HG02642 (cell line): ENCODE measurements at regions not wholly inside any gene's neighbourhood (a gene's known extent, or its start where the extent isn't known, plus 50 kb on each side); places are given as distances from the start of the nearest gene placed in this dataset.

Experiments used
- ATAC-seq: cut with Tn5 transposase; IDR thresholded peaks from one replicate; pipeline ENCODE4 v1.9.1; 2021; ENCODE audit warnings: mild to moderate bottlenecking; ENCODE audit not compliant: unreplicated experiment, poor library complexity

GRCh38 chr9:87346061-87346665 lies 151.5 kb upstream of the DAPK1 start:
- no peak for ATAC-seq

- ATAC-seq: no peak
These were observed 146.8 kb upstream of the DAPK1 start for GRCh38 chr9:87350915-87351314.

DNA sequence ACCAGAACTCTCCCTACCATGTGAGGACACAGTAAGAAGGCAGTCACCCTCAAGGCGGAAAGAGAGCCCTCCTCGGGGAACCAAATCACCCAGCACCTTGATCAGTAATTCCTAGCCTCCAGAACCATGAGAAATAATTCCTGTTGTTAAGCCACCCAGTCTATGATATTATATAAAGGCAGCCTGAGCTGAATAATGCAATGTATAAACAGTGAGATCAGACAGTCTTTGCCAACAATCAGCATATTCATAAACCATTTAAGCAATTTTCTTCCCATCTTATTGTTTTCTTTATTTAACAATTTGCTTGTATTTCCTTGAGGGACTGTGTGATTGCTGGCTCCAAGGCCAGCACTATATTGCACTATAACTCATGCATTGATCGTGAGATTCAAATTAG lies 144.4 kb upstream of the DAPK1 start:
- no peak for ATAC-seq

DNA sequence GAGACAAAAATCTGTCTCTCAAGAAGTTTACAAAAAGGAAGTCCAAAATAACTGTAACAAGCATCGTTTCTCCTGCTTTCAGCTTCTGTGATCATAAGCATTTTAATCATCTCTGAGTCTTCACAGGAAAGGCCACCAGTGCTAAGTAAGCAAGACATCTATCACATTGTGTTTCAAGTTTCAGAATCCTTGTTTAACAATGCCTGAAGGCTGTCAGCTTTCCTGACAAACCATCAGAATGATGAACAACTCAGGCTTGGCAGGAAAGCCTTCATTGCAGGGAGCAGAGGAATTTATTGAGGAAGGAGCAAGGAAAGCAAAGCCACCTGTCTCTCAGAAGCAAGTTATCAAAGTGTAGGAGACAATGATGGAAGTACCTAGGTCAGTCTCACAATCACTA lies 143.5 kb upstream of the DAPK1 start:
- ATAC-seq: no peak

- ATAC-seq: no peak
These were observed 140.1 kb upstream of the DAPK1 start for GRCh38 chr9:87357600-87357999.

GRCh38 chr9:87359264-87359663 lies 138.4 kb upstream of the DAPK1 start:
- no peak for ATAC-seq

DNA sequence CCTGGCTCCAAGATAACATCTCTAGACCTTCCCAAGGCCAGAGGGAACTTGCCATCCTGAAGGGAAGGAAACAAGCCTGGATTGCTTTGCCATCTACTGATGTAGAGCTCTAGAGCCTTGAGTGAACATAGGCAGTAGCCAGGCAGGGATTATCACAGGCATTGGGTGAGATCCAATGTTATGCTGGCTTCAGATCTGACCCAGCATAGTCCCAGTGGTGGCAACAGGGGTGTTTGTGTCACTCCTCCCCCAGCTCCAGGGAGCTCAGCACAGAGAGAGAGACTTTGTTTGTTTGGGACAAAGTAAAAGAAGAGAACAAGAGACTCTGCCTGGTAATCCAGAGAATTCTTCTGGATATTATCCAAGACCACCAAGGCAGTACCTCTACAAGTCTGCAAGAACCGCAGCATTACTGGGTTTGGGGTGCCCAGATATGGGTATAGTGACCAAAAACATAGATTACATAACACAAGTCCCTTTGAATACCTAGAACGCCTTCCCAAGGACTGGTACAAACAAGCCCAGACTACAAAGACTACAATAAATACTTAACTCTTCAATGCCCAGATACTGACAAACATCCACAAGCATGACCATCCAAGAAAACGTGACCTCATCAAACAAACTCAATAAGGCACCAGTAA lies 137.6 kb upstream of the DAPK1 start:
- ATAC-seq: no peak

GRCh38 chr9:87370049-87370685 lies 127.5 kb upstream of the DAPK1 start:
- no peak for ATAC-seq

DNA sequence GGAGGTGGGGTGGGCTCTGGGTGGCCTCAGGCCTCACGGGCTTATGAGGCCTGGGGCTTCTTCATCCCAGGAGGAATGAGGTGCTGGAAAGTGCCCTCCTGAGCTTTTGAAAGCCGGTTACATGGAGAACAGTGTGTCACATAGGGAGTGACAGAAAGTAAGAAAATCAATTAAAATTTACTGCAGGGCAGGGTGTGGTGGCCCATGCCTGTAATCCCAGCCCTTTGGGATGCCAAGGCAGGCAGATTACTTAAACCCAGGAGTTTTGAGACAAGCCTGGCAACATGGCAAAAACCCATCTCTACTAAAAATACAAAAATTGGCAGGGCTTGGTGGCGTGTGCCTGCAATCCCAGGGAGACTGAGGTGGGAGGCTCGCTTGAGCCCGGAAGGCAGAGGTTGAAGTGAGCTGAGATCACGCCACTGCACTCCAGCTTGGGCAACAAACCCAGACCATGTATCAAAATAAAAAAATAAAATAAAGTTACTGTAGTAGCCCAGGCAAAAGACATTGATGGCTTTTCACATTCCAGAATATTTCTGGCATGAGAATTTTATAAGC lies 125.8 kb upstream of the DAPK1 start:
- no peak for ATAC-seq

GRCh38 chr9:87372356-87372851 lies 125.3 kb upstream of the DAPK1 start:
- ATAC-seq: no peak

DNA sequence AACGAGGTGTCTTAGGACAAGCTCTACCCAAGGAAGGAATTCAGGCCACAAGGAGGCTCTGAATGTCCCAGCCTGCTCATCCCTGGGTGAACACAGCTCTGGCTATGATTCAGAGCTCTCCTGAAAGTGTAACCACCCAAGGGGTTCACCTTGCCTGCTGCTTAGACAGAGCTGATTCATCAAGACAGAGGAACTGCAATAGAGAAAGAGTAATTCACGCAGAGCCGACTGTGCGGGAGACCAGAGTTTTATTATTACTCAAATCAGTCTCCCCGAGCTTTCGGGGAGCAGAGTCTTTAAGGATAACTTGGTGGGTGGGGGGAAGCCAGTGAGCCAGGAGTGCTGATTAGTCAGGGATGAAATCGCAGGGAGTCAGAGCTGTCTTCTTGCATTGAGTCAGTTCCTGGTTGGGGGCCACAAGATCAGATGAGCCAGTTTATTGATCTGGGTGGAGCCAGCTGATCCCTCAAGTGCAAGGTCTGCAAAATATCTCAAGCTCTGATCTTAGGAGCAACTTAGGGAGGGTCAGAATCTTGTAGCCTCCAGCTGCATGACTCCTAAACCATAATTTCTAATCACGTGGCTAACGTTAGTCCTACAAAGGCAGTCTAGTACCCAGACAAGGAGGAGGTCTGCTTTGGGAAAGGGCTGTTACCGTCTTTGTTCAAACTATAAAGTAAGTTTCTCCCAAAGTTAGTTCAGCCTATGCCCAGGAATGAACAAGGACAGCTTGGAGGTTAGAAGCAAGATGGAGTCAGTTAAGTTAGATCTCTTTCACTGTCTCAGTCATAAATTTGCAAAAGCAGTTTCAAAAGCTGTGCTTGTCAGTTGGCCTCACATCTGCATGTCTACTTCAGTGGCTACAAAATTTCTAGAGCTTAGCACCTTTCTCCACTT lies 123.4 kb upstream of the DAPK1 start:
- peak; percentile 66 for ATAC-seq

DNA sequence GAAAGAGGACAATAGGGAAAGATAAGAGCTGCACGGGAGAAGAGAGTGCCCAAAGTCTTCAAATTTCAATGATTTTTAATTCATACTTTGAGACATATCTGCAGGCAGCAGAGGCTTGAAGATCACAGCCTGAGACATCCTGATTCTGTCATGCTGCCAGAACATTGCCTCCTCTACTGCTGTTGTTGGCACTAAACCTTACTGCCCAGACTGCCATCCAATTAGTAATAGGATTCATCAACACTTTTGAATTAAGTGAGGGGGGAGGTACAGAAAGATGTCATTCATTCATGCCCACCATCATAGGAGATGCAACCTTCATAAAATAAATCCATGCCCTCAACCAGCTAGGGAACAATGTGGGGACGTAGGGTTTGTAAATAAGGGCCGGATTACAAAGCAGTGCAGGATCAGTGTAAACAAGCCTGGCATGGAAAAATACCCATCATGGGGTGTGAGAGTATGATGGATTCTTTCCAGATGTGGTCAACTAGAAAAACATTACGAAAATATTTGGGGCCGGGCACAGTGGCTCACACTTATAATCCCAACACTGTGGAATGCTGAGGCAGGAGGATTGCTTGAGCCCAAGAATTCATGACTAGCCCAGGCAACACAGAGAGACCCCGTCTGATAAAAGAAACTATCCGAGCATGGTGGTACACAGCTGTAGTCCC lies 122.1 kb upstream of the DAPK1 start:
- no peak for ATAC-seq

- no peak for ATAC-seq
These were observed 119.0 kb upstream of the DAPK1 start for GRCh38 chr9:87378676-87379075.

GRCh38 chr9:87379300-87379699 lies 118.4 kb upstream of the DAPK1 start:
- no peak for ATAC-seq

DNA sequence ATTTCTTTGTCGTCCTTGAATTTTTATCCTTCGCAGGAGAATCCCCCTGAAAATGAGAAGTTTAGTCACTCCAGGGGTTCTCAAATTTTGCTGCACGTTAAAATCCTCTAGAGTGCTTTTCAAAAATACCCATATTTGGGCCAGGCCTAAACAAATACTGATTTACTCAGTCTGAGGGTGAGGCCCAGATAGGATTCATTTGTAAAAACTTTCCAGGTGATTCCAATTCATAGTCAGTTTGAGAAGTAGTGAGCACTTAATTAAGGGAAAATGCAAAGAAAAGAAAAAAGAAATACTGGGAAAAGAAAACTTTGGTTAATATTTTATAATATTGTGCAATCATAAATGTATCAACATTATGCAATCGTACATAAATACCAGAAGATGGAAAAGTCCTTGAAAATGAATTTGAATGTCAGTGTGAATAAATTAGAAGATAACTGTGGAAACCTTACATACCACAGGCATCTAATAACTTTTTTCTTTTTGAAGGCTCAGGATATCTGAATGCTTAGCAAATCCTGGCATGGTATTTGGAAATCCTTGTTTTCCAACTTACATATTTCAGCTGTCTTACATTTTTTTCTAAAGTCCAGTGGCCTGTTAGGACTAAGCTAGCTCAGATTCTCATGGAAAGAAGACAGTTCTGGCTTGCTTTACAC lies 116.5 kb upstream of the DAPK1 start:
- no peak for ATAC-seq

DNA sequence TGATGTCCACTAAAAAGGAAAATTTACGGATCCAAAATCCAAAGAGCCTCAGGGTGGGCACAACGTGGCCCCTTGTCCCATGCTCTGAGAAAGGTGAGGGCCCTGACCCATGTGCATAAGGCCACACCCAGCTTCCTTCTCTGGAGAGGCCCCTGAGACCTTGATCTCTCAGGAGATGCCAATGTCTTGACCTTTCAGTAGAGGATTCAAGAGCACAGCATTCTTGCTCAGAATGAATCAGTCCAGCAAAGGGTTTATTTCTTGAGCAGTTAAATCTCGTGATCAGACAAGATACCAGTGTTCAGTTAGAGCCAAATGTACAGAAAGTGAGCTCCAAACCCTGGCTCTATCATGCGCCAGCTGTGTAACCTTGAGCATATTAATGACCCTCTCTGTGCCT lies 115.9 kb upstream of the DAPK1 start:
- ATAC-seq: no peak

DNA sequence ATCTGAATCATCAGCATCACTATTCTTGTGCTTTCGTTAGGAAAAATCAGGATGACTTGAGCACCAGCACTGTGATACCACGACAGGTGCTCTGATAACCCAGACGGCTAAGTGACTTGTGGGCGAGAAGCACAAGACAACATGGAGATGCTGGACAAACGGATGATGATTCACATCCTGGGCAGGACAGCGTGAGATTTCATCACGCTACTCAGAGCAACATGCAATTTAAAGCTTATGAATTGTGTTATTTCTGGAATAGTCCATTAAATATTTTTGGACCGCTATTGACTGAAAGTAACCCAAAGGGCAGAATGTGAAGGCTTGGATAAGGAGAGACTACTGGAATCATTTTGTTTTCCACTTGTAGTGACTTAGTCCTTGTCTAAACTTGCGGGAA lies 114.8 kb upstream of the DAPK1 start:
- ATAC-seq: no peak

DNA sequence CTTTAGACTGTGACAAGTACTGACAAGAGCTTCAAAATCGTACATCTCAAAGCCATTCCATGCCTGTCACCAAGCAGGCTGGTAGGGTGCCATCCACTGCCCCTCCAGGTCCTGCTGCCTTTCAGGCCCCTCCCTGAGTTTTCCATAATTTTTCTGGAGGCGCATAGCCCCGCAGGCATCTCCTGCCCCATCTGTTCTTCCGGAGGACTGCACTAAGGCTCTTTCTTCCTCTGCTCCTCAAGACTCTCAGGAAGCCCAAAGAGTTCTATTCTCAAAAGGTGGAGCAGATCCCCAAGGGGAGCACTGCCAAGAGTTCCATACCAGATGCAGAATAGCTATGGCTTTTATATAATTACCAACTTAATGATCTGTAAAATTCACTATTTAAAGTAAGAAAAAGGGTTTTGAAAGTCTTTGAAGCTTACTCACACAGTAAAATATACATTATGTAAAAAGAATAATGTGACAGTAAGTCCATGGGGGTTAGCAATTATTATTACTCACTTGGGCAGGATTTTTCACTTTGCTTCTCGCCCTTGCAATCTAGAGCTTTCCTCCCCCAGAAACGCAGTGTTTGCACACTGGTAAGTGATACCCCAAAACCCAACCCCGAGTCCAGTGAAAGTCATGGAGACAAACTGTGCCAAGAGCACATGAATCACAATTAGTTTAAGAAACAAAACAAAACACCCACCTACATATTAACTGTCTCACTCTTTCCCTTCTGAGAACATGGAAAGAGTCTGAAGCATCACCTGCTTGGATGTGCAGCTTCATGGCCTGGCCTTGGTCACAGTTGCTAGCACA lies 114.1 kb upstream of the DAPK1 start:
- ATAC-seq: no peak
